SK-MEL-5 (cell line): ENCODE measurements at regions not wholly inside any gene's neighbourhood (a gene's known extent, or its start where the extent isn't known, plus 50 kb on each side); places are given as distances from the start of the nearest gene placed in this dataset.

Source experiments
- DNase-seq: peaks from one replicate; pipeline ENCODE4 v3.0.0-alpha.2; 2016; ENCODE audit warnings: low read depth, low spot score
- in situ Hi-C: cut with HindIII; loops from 2 replicates; pipeline ENCODE4 v1.10.0; 2016; ENCODE audit warnings: low sequenced_read_pairs, high pct_unique_total_duplicates, low pct_unique_long_range_greater_than_20kb

DNA sequence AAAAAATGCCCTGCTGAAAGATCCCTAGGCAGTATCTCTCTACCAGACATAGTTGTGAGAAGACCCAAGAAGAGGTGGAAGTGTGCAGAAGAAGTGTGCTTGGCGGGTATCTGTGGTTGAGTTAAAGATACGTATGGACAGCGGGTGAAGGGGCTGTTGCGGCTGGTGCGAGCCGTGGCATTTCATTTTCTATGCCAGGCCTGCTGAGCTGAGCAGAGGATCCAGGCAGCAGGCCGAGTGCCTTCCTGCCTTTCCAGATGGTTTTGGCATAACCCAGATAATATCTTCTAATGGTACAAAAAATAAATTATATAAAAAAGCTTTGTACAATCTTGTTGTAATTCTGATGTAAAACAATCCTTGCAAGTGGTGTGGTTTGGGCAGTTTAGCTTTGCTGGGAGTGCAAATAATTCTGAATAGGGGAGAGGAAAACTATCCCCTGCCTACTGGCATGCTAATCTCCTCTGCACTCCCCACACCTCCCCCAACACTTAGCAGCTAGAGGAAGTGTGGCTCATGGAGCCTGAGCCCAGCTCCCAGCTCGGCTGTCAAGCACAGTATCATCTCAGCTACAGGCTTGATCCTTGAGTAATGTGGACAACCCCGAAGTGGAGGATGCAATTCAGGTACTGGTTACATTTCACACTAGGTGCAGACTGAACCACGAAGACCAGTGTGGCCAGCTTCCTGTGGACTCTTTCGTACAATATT, 168.9 kb downstream of the VRK1 start:
- in situ Hi-C loops = no loop called here

DNA sequence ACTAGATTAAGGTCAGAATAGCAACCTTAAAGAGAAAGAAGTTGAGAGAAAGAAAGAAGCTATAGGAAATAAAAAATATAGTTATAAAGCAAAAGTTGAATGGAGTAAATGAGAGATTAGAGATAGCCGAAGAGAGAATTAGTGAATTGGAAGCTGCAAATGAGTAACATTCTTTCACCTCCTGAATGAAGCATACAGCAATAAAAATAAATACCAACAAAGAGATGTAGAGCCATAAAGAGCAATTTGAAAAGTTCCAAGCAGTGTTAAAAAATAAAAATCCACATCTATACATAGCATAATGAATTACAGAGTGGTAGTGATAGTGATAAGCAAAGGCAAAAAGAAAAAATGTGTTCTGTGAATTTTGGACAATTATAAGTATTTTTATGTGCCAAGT, 177.9 kb downstream of the VRK1 start:
- DNase-seq = no peak
- in situ Hi-C loops = no loop called here

More for the DNA sequence above, 168.9 kb downstream of the VRK1 start:
- DNase-seq = no peak

DNA sequence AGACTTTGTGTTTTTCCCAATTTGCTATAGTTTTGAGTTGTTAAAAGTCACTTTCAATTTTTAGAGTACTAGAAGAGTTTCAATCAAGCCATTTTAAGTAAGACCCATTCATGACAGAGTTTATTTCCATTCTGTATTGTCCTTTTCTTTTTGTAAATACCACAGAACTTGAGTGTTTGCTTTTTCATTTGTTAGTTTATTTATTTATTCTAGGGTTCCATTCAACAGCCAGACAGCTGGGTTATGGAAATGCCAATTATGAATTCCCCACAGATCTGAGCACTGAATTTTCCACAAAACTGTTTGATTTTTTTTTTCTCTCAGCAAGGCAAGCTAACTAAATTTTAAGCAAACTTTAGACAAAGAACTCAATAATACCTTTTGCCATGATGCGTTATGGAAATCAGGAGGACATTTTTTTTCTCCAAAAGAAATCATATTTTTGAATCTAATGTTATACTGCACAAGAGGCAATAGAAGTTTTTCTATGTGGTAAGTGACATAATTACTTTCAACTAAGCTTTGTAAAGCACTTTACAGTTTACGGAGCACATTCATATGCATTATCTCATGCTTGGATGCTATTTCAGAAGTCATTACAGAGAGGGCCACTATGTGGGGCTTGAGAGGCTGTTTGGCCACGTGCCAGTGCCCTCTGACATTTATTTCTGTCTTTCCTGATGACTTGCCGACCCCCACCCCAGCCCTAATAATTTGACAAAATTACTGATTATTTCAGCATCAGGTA, 181.5 kb downstream of the VRK1 start:
- in situ Hi-C loops = no loop called here
- no peak for DNase-seq

- DNase-seq = no peak
- in situ Hi-C loops = no loop called here
Observed at GRCh38 chr14:96979611-96980074, 182.5 kb downstream of the VRK1 start.

GRCh38 chr14:96980835-96981234, 183.7 kb downstream of the VRK1 start:
- DNase-seq = no peak
- in situ Hi-C loops = no loop called here

DNA sequence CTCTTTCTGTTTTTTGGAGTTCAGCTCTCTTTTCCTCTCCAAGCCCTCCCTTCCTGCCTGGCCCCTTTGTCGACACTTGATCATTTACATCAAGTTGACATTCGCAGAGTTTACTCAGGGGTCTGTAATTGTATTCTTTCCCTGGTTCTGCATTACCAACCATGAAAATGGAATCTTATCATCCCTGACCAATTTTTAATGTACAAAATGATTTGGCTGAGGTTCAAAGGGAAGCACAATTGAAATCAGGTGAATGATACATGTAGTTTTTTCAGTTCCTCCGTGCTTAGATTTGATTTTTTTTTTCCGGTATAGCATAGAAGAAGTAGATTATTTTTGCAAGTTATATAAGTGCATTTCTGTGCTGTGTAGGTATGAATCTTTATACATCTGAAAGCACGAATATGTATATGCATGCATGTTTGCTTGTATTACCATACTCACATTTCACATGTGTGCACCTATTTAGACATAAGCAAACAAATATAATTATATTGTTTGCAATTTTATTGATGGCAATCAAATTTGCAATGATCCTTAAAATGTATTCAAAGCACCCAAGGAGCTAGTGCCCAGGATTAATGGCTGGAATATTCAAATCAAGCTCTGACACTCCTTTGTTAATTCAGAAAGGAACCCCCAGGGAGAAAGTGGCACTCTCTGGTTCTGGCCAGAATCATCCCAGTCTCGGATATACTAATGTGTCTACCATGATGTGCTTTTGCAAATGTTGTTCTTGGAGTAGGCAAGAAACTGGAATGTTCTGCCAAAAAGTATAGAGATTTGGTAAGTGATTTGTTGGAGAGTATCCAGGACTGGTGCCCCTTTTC, 189.3 kb downstream of the VRK1 start:
- in situ Hi-C loops = no loop called here
- DNase-seq = no peak

- in situ Hi-C loops = no loop called here
- DNase-seq = no peak
Observed at GRCh38 chr14:96987086-96987474, 189.9 kb downstream of the VRK1 start.

DNA sequence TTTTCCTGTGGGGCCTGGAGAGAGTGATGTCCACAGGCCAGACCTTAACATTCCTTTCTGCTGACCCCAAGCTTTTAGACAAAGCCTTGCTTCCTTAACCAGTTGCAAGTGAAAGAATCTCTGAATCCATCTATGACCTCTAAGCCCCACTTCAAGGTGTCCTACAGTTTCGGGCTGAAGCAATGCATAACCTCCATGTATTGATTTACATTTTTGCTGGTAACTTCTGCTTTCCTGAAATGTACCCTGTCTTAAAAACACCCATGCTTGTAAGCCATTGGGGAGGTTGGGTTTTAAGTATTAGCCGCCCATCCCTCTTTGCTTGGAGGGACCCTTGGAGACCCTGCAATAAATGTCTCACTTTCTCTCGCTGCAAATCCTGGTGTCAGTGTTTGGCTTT, 190.6 kb downstream of the VRK1 start:
- DNase-seq = no peak
- in situ Hi-C loops = no loop called here

DNA sequence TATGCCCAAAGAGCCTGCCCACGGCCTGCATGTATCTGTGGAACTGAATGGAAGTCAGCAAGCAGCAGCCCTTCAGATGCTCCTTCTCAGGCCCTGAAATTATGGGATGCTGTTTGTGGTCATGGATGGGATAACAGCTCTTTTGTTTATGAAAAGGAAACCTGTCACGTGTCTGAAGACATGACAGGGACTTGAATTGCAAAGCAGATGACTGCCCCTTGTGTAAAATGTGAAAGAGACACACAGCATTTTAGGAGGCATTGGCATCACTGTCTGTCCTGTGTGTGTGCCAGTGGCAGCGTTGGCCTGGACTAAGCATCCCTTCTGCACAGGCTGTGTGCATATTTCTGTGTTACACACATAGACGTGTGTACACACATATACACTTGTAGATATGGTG, 192.1 kb downstream of the VRK1 start:
- peak; percentile 56 for DNase-seq
- in situ Hi-C loops = no loop called here

DNA sequence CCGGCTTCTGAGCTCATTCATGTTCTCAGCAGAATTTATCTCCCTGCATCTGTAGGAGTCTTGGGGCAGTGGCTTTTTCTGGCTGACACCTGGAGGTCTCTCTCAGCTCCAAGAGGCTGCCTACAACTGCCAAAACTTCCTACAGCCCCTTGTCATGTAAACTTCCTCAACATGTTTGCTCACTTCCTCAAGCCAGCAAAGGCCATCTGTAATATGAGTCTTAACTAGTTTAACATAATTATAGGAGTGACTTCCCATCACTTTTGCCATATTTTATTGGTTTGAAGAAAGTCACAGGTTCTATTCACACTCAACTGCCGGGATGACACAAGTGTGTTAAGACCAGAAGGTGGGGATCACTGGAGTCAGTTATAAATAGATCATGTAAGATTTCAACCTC, 194.0 kb downstream of the VRK1 start:
- DNase-seq = no peak
- in situ Hi-C loops = no loop called here

DNA sequence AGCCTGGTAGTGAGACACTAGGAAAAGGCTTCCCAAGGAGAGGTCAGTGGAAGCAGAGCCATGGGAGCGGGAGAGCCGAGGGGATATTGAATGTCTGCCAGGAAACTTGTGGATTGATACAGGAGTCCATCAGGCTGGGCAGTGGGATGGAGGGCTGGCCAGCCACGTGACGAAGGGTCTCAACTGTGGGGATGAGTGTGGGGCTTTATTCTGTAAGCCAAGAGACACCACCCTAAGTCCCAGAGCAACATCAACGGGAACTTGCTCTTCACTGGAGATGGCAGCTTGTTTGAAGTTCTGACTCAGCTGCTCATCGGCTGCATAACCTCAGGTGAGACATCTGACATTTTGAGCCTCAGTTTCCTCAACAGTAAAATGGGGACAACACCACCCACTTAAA, 197.8 kb downstream of the VRK1 start:
- in situ Hi-C loops = no loop called here
- DNase-seq = no peak

- in situ Hi-C loops = no loop called here
- no peak for DNase-seq
Observed at GRCh38 chr14:96997269-96997668, 200.1 kb downstream of the VRK1 start.

DNA sequence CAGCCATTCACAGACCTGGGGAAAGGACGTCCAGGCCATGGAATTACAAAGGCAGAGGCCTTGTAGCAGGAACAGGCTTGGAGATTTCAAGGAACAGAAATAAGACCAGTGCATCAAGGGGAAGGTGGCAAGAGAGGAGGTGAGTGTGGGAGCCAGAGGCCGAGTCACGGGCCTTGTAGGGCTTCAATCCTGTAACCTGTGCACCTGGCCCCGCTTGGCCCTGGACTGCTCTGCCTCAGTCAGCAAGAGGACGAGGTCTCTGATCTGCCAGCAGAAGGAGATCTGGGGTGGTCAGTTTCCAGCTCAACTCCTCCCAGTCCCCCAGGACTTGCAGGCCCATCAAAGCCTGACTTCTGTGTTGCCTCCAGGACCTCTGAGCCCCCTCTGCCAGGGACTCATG, 200.8 kb downstream of the VRK1 start:
- in situ Hi-C loops = no loop called here
- DNase-seq = no peak

DNA sequence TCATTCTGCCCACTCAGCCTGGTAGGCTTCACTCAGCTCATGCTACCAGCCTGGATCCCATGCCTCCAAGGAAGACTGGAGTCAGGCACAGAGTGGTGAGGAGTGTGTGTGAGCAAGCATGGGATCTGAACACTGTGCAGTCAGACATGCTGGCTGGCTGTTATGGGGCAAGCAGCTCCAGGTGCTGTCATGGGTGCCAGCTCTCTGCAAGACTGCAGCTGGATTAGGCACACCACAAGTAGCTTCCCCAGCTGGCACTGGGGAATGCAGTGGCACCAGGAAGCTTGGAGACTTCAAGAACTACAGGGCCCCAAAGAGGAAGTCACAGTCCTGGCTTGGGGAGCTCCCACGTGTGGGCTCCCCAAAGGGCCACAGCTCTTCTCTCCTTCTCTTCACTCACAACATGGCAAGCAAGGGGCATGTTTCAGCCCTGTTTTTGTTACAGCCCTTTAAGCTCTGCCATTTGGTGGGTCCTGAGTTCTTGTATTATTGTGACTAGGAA, 202.5 kb downstream of the VRK1 start:
- in situ Hi-C loops = no loop called here
- DNase-seq = no peak

- DNase-seq = no peak
- in situ Hi-C loops = no loop called here
Observed at GRCh38 chr14:97002454-97002853, 205.3 kb downstream of the VRK1 start.

- in situ Hi-C loops = no loop called here
- DNase-seq = no peak
Observed at GRCh38 chr14:97005934-97006333, 208.8 kb downstream of the VRK1 start.

DNA sequence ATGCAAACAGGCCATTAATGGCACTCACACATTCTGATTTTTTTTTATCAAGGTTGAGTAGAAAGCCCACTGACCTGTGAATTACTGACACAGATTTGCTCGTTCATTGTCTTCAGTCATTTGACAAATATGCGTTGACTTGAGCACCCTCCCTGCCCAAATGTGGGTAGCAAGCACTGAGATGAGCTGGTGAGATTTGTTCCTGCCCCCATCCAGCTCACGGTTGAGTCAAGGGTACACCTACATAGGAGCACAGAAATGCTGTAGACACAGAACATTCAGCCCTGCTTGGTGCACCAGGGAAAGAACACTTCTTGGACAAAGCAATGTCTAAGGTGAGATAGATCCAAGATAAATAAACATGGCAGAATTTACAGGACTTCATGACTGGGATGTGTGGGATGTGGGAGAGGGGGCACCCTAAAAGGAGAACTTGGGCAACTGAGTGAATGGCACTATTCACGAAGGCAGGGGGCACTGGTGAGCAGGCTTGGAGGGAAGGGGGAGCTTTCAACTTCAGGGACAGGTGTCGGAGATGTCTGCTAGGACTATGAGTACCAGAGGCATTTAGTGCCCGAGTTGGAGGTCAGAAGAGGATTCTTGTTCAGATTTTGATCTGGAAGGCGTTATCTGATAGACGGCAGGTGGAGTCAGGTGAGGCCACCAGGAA, 213.4 kb downstream of the VRK1 start:
- peak; percentile 4 for DNase-seq
- in situ Hi-C loops = no loop called here

GRCh38 chr14:97013878-97014277, 216.7 kb downstream of the VRK1 start:
- no peak for DNase-seq
- in situ Hi-C loops = no loop called here
